SK-N-SH (cell line): ENCODE measurements at regions not wholly inside any gene's neighbourhood (a gene's known extent, or its start where the extent isn't known, plus 50 kb on each side); places are given as distances from the start of the nearest gene placed in this dataset.

Source experiments
- GABPA ChIP-seq: IDR thresholded peaks from 2 replicates; pipeline ENCODE4 v1.4.0; 2012; ENCODE audit warnings: low read depth, mild to moderate bottlenecking
- RAD21 ChIP-seq: IDR thresholded peaks from 2 replicates; pipeline ENCODE4 v1.6.1; 2012; ENCODE audit warnings: mild to moderate bottlenecking, low read length

- no peak for TF ChIP-seq RAD21
- no peak for TF ChIP-seq GABPA
Observed at GRCh38 chr15:66884115-66884622, 181.2 kb upstream of the SMAD3 start.
